CD14-positive monocyte (primary cell): ENCODE measurements at regions not wholly inside any gene's neighbourhood (a gene's known extent, or its start where the extent isn't known, plus 50 kb on each side); places are given as distances from the start of the nearest gene placed in this dataset.

Source experiments
- DNase-seq, 3 donors: peaks; one replicate each; pipeline ENCODE4 v3.0.0-alpha.2; 2011 to 2022
- H2AFZ ChIP-seq: 2 replicates; pipeline ENCODE4 v1.6.0; 2012; ENCODE audit warnings: mild to moderate bottlenecking, low read depth, low read length, inconsistent platforms; ENCODE audit not compliant: insufficient read depth, poor library complexity, severe bottlenecking
- H3K27ac ChIP-seq, 2 donors: 1 replicate in 1 of 2; 2 replicates in 1 of 2; pipeline ENCODE4 v1.5.1; 2012 to 2013; ENCODE audit warnings: low read length in 2 of 2, control low read depth in 1 of 2, inconsistent platforms in 1 of 2, low read depth in 1 of 2, mild to moderate bottlenecking in 1 of 2
- H3K27me3 ChIP-seq, 2 donors: one replicate each; pipeline versions ENCODE4 v1.6.0 to v1.6.1; 2011 to 2013; ENCODE audit warnings: low read length in 2 of 2; ENCODE audit not compliant: control insufficient read depth in 2 of 2, insufficient read depth in 2 of 2
- H3K36me3 ChIP-seq, 2 donors: replicated peaks in 1 of 2; 1 replicate in 1 of 2; 2 replicates in 1 of 2; pipeline versions ENCODE4 v1.5.1 to v1.6.1; 2012 to 2013; ENCODE audit warnings: low read length in 2 of 2, control low read depth in 1 of 2, inconsistent platforms in 1 of 2, mild to moderate bottlenecking in 1 of 2; ENCODE audit not compliant: insufficient read depth in 2 of 2, control insufficient read depth in 1 of 2
- H3K4me1 ChIP-seq, 2 donors: 1 replicate in 1 of 2; 2 replicates in 1 of 2; pipeline versions ENCODE4 v1.5.1 to v1.6.1; 2012 to 2013; ENCODE audit warnings: low read length in 2 of 2, control low read depth in 1 of 2, inconsistent platforms in 1 of 2, mild to moderate bottlenecking in 1 of 2, moderate library complexity in 1 of 2; ENCODE audit not compliant: insufficient read depth in 2 of 2, control insufficient read depth in 1 of 2
- H3K4me2 ChIP-seq: replicated peaks from 2 replicates; pipeline ENCODE3; 2012; ENCODE audit warnings: low read length, moderate library complexity, mild to moderate bottlenecking; ENCODE audit not compliant: poor library complexity, severe bottlenecking; ENCODE audit errors: extremely low read depth
- H3K4me3 ChIP-seq, 3 experiments: fragments of 200-600 bp in 1 of 3; sonication (generic) in 1 of 3; replicated peaks in 1 of 3; 1 replicate in 2 of 3; 2 replicates in 1 of 3; pipeline ENCODE4 v1.5.1; 2011 to 2013; ENCODE audit warnings: low read length in 3 of 3, mild to moderate bottlenecking in 3 of 3, control low read depth in 2 of 3, low read depth in 2 of 3, inconsistent platforms in 1 of 3, moderate library complexity in 1 of 3
- H3K79me2 ChIP-seq: 2 replicates; pipeline ENCODE4 v1.6.0; 2012; ENCODE audit warnings: mild to moderate bottlenecking, control low read depth, inconsistent platforms, low read length, moderate library complexity; ENCODE audit not compliant: insufficient read depth
- H3K9ac ChIP-seq: 2 replicates; pipeline ENCODE4 v1.6.0; 2017; ENCODE audit warnings: low read length, mild to moderate bottlenecking; ENCODE audit not compliant: insufficient read depth, poor library complexity, severe bottlenecking
- H3K9me3 ChIP-seq, 2 donors: replicated peaks in 1 of 2; 1 replicate in 1 of 2; 2 replicates in 1 of 2; pipeline versions ENCODE4 v1.5.1 to v1.6.1; 2012 to 2013; ENCODE audit warnings: low read length in 2 of 2, control low read depth in 1 of 2; ENCODE audit not compliant: control insufficient read depth in 1 of 2, insufficient read depth in 1 of 2
- H4K20me1 ChIP-seq: 2 replicates; pipeline ENCODE4 v1.6.0; 2012; ENCODE audit warnings: mild to moderate bottlenecking, low read length, control low read depth, moderate library complexity; ENCODE audit not compliant: insufficient read depth
- H3K27ac Mint-ChIP-seq, 7 donors: one replicate each; pipeline ENCODE4 v1.8.0; 2020; ENCODE audit warnings: mild to moderate bottlenecking in 7 of 7, mixed read lengths in 7 of 7, moderate library complexity in 6 of 7, inconsistent platforms in 2 of 7
- H3K27me3 Mint-ChIP-seq, 3 donors: one replicate each; pipeline ENCODE4 v1.8.0; 2021 to 2022; ENCODE audit warnings: low read depth in 3 of 3, mild to moderate bottlenecking in 3 of 3, mixed read lengths in 3 of 3, moderate library complexity in 3 of 3, inconsistent platforms in 1 of 3
- H3K36me3 Mint-ChIP-seq, 2 donors: one replicate each; pipeline ENCODE4 v1.8.0; 2020; ENCODE audit warnings: mixed read lengths in 2 of 2, inconsistent platforms in 1 of 2, mild to moderate bottlenecking in 1 of 2
- H3K4me1 Mint-ChIP-seq: one replicate; pipeline ENCODE4 v1.8.0; 2020; ENCODE audit warnings: mild to moderate bottlenecking, mixed read lengths
- H3K4me3 Mint-ChIP-seq, 2 donors: one replicate each; pipeline ENCODE4 v1.8.0; 2020; ENCODE audit warnings: mild to moderate bottlenecking in 2 of 2, mixed read lengths in 2 of 2, moderate library complexity in 1 of 2
- H3K9me3 Mint-ChIP-seq, 7 donors: one replicate each; pipeline ENCODE4 v1.8.0; 2020 to 2022; ENCODE audit warnings: mixed read lengths in 7 of 7, mild to moderate bottlenecking in 6 of 7, moderate library complexity in 6 of 7, inconsistent platforms in 2 of 7
- WGBS: methylation state at CpG from one replicate; pipeline ENCODE4 v1.1.5; 2013; ENCODE audit warnings: missing lambda C conversion rate; ENCODE audit not compliant: insufficient coverage; 5-methylcytosine and 5-hydroxymethylcytosine counted together
- intact Hi-C, 2 donors: fragments of 100-400 bp; cut with micrococcal nuclease; formaldehyde crosslinking; loops; one replicate each; pipeline versions ENCODE4 v1.15.0 to v1.15.1; 2023
- TF ChIP-seq, protein P1 (sequence below): fragments of 200-600 bp; IDR thresholded peaks from one replicate; pipeline ENCODE4 v1.8.0; 2022; ENCODE audit warnings: antibody characterized with exemption, mild to moderate bottlenecking

DNA sequence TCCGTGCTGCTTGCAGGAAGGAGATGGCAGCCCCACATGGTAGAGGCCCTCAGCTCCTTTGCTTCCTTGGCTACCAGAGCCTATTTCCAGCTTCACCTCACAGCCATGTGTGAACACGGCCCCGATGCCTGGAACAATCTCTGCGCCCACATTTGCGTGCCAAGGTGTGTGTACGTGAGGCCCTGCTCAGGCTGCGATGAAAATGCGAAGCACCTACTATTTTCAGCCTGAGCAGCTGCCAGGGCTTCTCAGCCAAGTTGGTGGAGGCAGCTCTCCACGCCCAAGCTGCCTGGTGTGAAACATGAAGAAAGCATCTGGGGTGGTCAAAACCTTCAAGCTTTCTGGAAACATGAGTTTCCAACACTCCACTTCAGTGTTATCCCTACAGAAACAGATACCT is 177.8 kb upstream of the EGLN3 start:
- H3K27me3 Mint-ChIP-seq: peaks cover 10 to 18% (median 16%) of the 10 kb centered on the region in 3 donors
- TF ChIP-seq, protein P1, sequence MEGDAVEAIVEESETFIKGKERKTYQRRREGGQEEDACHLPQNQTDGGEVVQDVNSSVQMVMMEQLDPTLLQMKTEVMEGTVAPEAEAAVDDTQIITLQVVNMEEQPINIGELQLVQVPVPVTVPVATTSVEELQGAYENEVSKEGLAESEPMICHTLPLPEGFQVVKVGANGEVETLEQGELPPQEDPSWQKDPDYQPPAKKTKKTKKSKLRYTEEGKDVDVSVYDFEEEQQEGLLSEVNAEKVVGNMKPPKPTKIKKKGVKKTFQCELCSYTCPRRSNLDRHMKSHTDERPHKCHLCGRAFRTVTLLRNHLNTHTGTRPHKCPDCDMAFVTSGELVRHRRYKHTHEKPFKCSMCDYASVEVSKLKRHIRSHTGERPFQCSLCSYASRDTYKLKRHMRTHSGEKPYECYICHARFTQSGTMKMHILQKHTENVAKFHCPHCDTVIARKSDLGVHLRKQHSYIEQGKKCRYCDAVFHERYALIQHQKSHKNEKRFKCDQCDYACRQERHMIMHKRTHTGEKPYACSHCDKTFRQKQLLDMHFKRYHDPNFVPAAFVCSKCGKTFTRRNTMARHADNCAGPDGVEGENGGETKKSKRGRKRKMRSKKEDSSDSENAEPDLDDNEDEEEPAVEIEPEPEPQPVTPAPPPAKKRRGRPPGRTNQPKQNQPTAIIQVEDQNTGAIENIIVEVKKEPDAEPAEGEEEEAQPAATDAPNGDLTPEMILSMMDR: no peak
- H3K9me3 ChIP-seq: no peaks in the 10 kb centered on the region
- H3K9me3 Mint-ChIP-seq: peaks cover 0 to 3% (median 0%) of the 10 kb centered on the region in 7 donors
- no peaks in the 10 kb centered on the region for H3K36me3 ChIP-seq
- H3K79me2 ChIP-seq: no peaks in the 10 kb centered on the region
- H3K9ac ChIP-seq: no peak overlapping the region
- no peak overlapping the region for H3K27ac Mint-ChIP-seq
- 95% methylated on average over 8 of the region's 9 CpGs for WGBS
- H3K27ac ChIP-seq: no peak overlapping the region
- H3K4me3 ChIP-seq: no peak overlapping the region
- no peaks in the 10 kb centered on the region for H4K20me1 ChIP-seq
- H3K4me1 Mint-ChIP-seq: no peaks in the 10 kb centered on the region
- no peak overlapping the region for H3K4me2 ChIP-seq
- H3K4me3 Mint-ChIP-seq: no peak overlapping the region
- intact Hi-C loops: no loop called here
- H2AFZ ChIP-seq: no peak overlapping the region
- DNase-seq: no peak
- no peaks in the 10 kb centered on the region for H3K36me3 Mint-ChIP-seq
- no peaks in the 10 kb centered on the region for H3K4me1 ChIP-seq
- peaks cover 0 to 2% of the 10 kb centered on the region in 2 donors for H3K27me3 ChIP-seq

DNA sequence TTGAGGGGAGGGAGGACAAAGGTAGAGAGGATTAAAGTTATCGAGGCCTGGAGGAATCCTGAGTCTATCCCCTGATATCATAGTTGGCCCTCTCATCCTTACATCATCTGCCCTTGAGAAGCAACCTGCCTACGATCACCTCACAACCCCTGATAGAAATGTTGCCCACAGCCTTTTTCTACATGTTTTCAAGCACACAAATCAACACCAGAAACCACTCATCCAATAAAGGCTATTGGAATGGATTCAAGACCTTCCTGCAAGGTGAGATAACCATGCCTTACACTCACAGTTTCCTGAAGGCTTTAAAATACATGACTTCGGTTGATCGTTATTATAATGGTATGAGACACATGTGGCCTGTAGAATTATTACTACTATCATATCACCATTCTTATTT is 175.7 kb upstream of the EGLN3 start:
- Mint-ChIP-seq H3K4me3 (no peak overlapping the region), H3K4me1 (no peaks in the 10 kb centered on the region), H3K9me3 (peaks cover 0 to 3% (median 0%) of the 10 kb centered on the region in 7 donors), H3K36me3 (no peaks in the 10 kb centered on the region), H3K27me3 (peaks cover 8 to 17% (median 12%) of the 10 kb centered on the region in 3 donors), H3K27ac (no peak overlapping the region)
- intact Hi-C loops: no loop called here
- Histone ChIP-seq H3K9me3 (no peaks in the 10 kb centered on the region), H3K36me3 (no peaks in the 10 kb centered on the region), H2AFZ (no peak overlapping the region), H3K27me3 (peaks cover 0 to 4% of the 10 kb centered on the region in 2 donors), H3K27ac (no peak overlapping the region), H3K4me1 (no peaks in the 10 kb centered on the region), H3K4me3 (no peak overlapping the region), H3K4me2 (no peak overlapping the region), H4K20me1 (no peaks in the 10 kb centered on the region), H3K9ac (no peak overlapping the region), H3K79me2 (no peaks in the 10 kb centered on the region)
- DNase-seq: no peak
- 88% methylated on average over 1 of the region's 4 CpGs for WGBS
- TF ChIP-seq, protein P1: no peak
